NOMO-1 (cell line): ENCODE measurements at regions not wholly inside any gene's neighbourhood (a gene's known extent, or its start where the extent isn't known, plus 50 kb on each side); places are given as distances from the start of the nearest gene placed in this dataset.

ENCODE experiments used
- DNase-seq, 2 experiments: peaks; one replicate each; lab custom pipeline; 2025; ENCODE audit not compliant: unreplicated experiment in 2 of 2; lab: John Stamatoyannopoulos, UW

- DNase-seq, result no peak
Observed at GRCh38 chr1:216896146-216896545, 172.9 kb upstream of the ESRRG start.

- no peak for DNase-seq
Observed at GRCh38 chr1:216894494-216894893, 171.3 kb upstream of the ESRRG start.

GRCh38 chr1:216892581-216893160 is 169.4 kb upstream of the ESRRG start:
- DNase-seq, result no peak

- DNase-seq, result no peak
Observed at GRCh38 chr1:216890871-216891270, 167.6 kb upstream of the ESRRG start.

GRCh38 chr1:216888731-216889130 is 165.5 kb upstream of the ESRRG start:
- DNase-seq, result no peak

GRCh38 chr1:216887032-216887431 is 163.8 kb upstream of the ESRRG start:
- no peak for DNase-seq

- no peak for DNase-seq
Observed at GRCh38 chr1:216884614-216885229, 161.5 kb upstream of the ESRRG start.

- DNase-seq, result no peak
Observed at GRCh38 chr1:216883518-216883917, 160.3 kb upstream of the ESRRG start.

- DNase-seq, result no peak
Observed at GRCh38 chr1:216881695-216882094, 158.5 kb upstream of the ESRRG start.

- DNase-seq, result no peak
Observed at GRCh38 chr1:216866714-216867113, 143.5 kb upstream of the ESRRG start.

GRCh38 chr1:216855810-216856209 is 132.6 kb upstream of the ESRRG start:
- DNase-seq, result no peak

- DNase-seq, result no peak
Observed at GRCh38 chr1:216854836-216855484, 131.7 kb upstream of the ESRRG start.

- no peak for DNase-seq
Observed at GRCh38 chr1:216851073-216851472, 127.8 kb upstream of the ESRRG start.

GRCh38 chr1:216849146-216849545 is 125.9 kb upstream of the ESRRG start:
- DNase-seq, result no peak

- no peak for DNase-seq
Observed at GRCh38 chr1:216847397-216848036, 124.3 kb upstream of the ESRRG start.

- no peak for DNase-seq
Observed at GRCh38 chr1:216846339-216846738, 123.1 kb upstream of the ESRRG start.

- no peak for DNase-seq
Observed at GRCh38 chr1:216843409-216843808, 120.2 kb upstream of the ESRRG start.

- DNase-seq, result no peak
Observed at GRCh38 chr1:216841165-216841564, 117.9 kb upstream of the ESRRG start.

GRCh38 chr1:216836316-216836715 is 113.1 kb upstream of the ESRRG start:
- no peak for DNase-seq

- no peak for DNase-seq
Observed at GRCh38 chr1:216833509-216833908, 110.3 kb upstream of the ESRRG start.

GRCh38 chr1:216832192-216832591 is 109.0 kb upstream of the ESRRG start:
- no peak for DNase-seq
